HepG2 (cell line): ENCODE measurements at regions not wholly inside any gene's neighbourhood (a gene's known extent, or its start where the extent isn't known, plus 50 kb on each side); places are given as distances from the start of the nearest gene placed in this dataset.

Experiments
- ATAC-seq: fragments of 200-7000 bp; cut with Tn5 transposase; 3 replicates; pipeline ENCODE4 v1.9.1; 2020; ENCODE audit warnings: mild to moderate bottlenecking, moderate library complexity
- BruUV-seq: library from RNA; stranded (reverse); fragments of 400-500 nt; replicated peaks from 2 replicates; lab custom pipeline; 2021; lab: Mats Ljungman, UMichigan
- CTCF ChIA-PET: fragments of 300-600 bp; formaldehyde crosslinking; extraction: SDS; loops from one replicate; lab custom pipeline; 2021; ENCODE audit warnings: low total read pairs, inconsistent platforms, low intra/inter-chr PET ratio; lab: Yijun Ruan, JAX
- POLR2A ChIA-PET: fragments of 350-600 bp; sonication (Branson Sonifier 250); formaldehyde crosslinking; loops from one replicate; lab custom pipeline; 2020; ENCODE audit warnings: antibody characterized with exemption, inconsistent platforms; lab: Yijun Ruan, JAX
- DNase-seq: peaks from one replicate; pipeline ENCODE4 v3.0.0-alpha.2; 2015; ENCODE audit warnings: low spot score
- FAIRE-seq: peaks from 3 replicates; lab custom pipeline; 2011; peaks lifted over from hg19 to GRCh38; lab: Jason Lieb, UNC
- H2AFZ ChIP-seq: one replicate; pipeline ENCODE4 v1.6.1; 2011; ENCODE audit warnings: low read length, inconsistent platforms
- H3K27ac ChIP-seq: fragments of 300-600 bp; 3 replicates; pipeline ENCODE4 v1.8.0; 2011; ENCODE audit warnings: mixed run types, mild to moderate bottlenecking, mixed read lengths, low read length, inconsistent platforms; ENCODE audit not compliant: insufficient read depth; ENCODE audit errors: extremely low read length
- H3K27me3 ChIP-seq, 2 experiments: fragments of 200-600 bp in 1 of 2; 2 replicates in 1 of 2; 3 replicates in 1 of 2; pipeline versions ENCODE4 v1.6.0 to v1.8.0; 2011; ENCODE audit warnings: low read length in 2 of 2, mild to moderate bottlenecking in 2 of 2, moderate library complexity in 2 of 2, inconsistent platforms in 1 of 2; ENCODE audit not compliant: insufficient read depth in 2 of 2, control insufficient read depth in 1 of 2
- H3K36me3 ChIP-seq, 2 experiments: fragments of 200-600 bp in 1 of 2; replicated peaks in 1 of 2; 2 replicates in 1 of 2; 3 replicates in 1 of 2; pipeline versions ENCODE4 v1.5.1 to v1.8.0; 2011; ENCODE audit warnings: low read length in 2 of 2, inconsistent platforms in 1 of 2; ENCODE audit not compliant: insufficient read depth in 2 of 2, control insufficient read depth in 1 of 2
- H3K4me1 ChIP-seq: 2 replicates; pipeline ENCODE4 v1.5.1; 2012; ENCODE audit warnings: low read length, inconsistent platforms; ENCODE audit not compliant: insufficient read depth
- H3K4me2 ChIP-seq: 2 replicates; pipeline ENCODE4 v1.6.0; 2011; ENCODE audit warnings: low read depth, low read length, inconsistent platforms
- H3K4me3 ChIP-seq, 3 experiments: fragments of 200-600 bp in 1 of 3; sonication (generic), shearing (Covaris generic) in 1 of 3; replicated peaks in 1 of 3; 2 replicates each; pipeline ENCODE4 v1.5.1; 2011 to 2016; ENCODE audit warnings: low read length in 3 of 3, inconsistent platforms in 2 of 3, low read depth in 2 of 3, mild to moderate bottlenecking in 2 of 3, control low read depth in 1 of 3, mixed read lengths in 1 of 3; ENCODE audit not compliant: insufficient read depth in 1 of 3
- H3K79me2 ChIP-seq: one replicate; pipeline ENCODE4 v1.6.1; 2011; ENCODE audit warnings: low read length, inconsistent platforms; ENCODE audit not compliant: insufficient read depth
- H3K9ac ChIP-seq: 2 replicates; pipeline ENCODE4 v1.6.0; 2011; ENCODE audit warnings: mild to moderate bottlenecking, low read depth, low read length, inconsistent platforms; ENCODE audit not compliant: insufficient read depth
- H3K9me3 ChIP-seq: 2 replicates; pipeline ENCODE4 v1.5.1; 2012; ENCODE audit warnings: mild to moderate bottlenecking, low read length
- H4K20me1 ChIP-seq: 2 replicates; pipeline ENCODE4 v1.6.0; 2011; ENCODE audit warnings: inconsistent platforms, mild to moderate bottlenecking, low read length, moderate library complexity; ENCODE audit not compliant: insufficient read depth
- ATM ChIP-seq: fragments of 450-650 bp; IDR thresholded peaks from 2 replicates; pipeline ENCODE4 v1.7.1; 2017; ENCODE audit warnings: mild to moderate bottlenecking, borderline replicate concordance
- FLYWCH1 ChIP-seq: sonication (generic); formaldehyde crosslinking; IDR thresholded peaks from 2 replicates; pipeline ENCODE4 v1.8.1; 2023; ENCODE audit warnings: mild to moderate bottlenecking, missing genetic modification reagents
- FOXA1 ChIP-seq, 2 experiments: fragments of 450-650 bp in 1 of 2; sonication (generic) in 1 of 2; formaldehyde crosslinking in 1 of 2; IDR thresholded peaks; 2 replicates each; pipeline versions ENCODE4 v1.4.0 to v1.6.1; 2016 to 2020; ENCODE audit warnings: missing genetic modification reagents in 1 of 2
- HNRNPL ChIP-seq: fragments of 200-400 bp; formaldehyde crosslinking; IDR thresholded peaks from 2 replicates; pipeline ENCODE4 v1.6.1; 2017; ENCODE audit warnings: mild to moderate bottlenecking, low read depth, low read length
- KLF16 ChIP-seq, 2 experiments: sonication (generic) in 1 of 2; formaldehyde crosslinking in 1 of 2; IDR thresholded peaks; 2 replicates each; pipeline versions ENCODE4 v1.6.1 to v1.8.0; 2016 to 2023; ENCODE audit warnings: missing genetic modification reagents in 2 of 2, missing compliant biosample characterization in 1 of 2
- MIER3 ChIP-seq: IDR thresholded peaks from 2 replicates; pipeline ENCODE4 v1.6.1; 2016; ENCODE audit warnings: missing compliant biosample characterization, borderline replicate concordance
- NFE2L2 ChIP-seq: fragments of 150-350 bp; IDR thresholded peaks from 2 replicates; pipeline ENCODE4 v1.6.1; 2014; ENCODE audit warnings: low read length
- RBAK ChIP-seq: sonication (generic); formaldehyde crosslinking; IDR thresholded peaks from 2 replicates; pipeline ENCODE4 v1.5.1; 2020; ENCODE audit warnings: mild to moderate bottlenecking, missing genetic modification reagents
- RBM39 ChIP-seq: fragments of 200-400 bp; formaldehyde crosslinking; IDR thresholded peaks from one replicate; pipeline ENCODE4 v1.6.1; 2018; ENCODE audit warnings: antibody characterized with exemption, mild to moderate bottlenecking, low read depth, low read length; ENCODE audit not compliant: poor library complexity, severe bottlenecking
- SIX1 ChIP-seq: sonication (generic); formaldehyde crosslinking; IDR thresholded peaks from 2 replicates; pipeline ENCODE4 v1.4.0; 2020; ENCODE audit warnings: missing genetic modification reagents, borderline replicate concordance
- ZBTB38 ChIP-seq: sonication (generic); formaldehyde crosslinking; IDR thresholded peaks from 2 replicates; pipeline ENCODE4 v1.5.1; 2020; ENCODE audit warnings: mild to moderate bottlenecking, missing genetic modification reagents
- ZNF180 ChIP-seq: sonication (generic); formaldehyde crosslinking; IDR thresholded peaks from 2 replicates; pipeline ENCODE4 v1.4.0; 2020; ENCODE audit warnings: low read depth, missing genetic modification reagents, borderline replicate concordance
- ZNF350 ChIP-seq: sonication (generic); formaldehyde crosslinking; IDR thresholded peaks from 2 replicates; pipeline ENCODE4 v1.4.0; 2020; ENCODE audit warnings: mild to moderate bottlenecking, low read depth, missing genetic modification reagents, borderline replicate concordance
- ZNF569 ChIP-seq: sonication (generic); formaldehyde crosslinking; IDR thresholded peaks from 2 replicates; pipeline ENCODE4 v1.5.0; 2020; ENCODE audit warnings: mild to moderate bottlenecking, missing genetic modification reagents, moderate library complexity, borderline replicate concordance
- ZNF878 ChIP-seq: sonication (generic); formaldehyde crosslinking; IDR thresholded peaks from 2 replicates; pipeline ENCODE4 v1.8.1; 2023; ENCODE audit warnings: mild to moderate bottlenecking, missing genetic modification reagents, moderate library complexity
- WGBS: methylation state at CpG from one replicate; pipeline ENCODE4 v1.1.6; 2017; ENCODE audit warnings: low lambda C conversion rate; 5-methylcytosine and 5-hydroxymethylcytosine counted together
- in situ Hi-C: cut with HindIII; loops from 2 replicates; pipeline ENCODE4 v1.10.0; 2017; ENCODE audit warnings: low pct_unique_long_range_greater_than_20kb; ENCODE audit not compliant: extremely low pct_ligation_motif_present
- intact Hi-C: fragments of 100-400 bp; cut with micrococcal nuclease; formaldehyde crosslinking; loops from one replicate; pipeline ENCODE4 v1.10.0; 2022; ENCODE audit not compliant: unreplicated experiment

GRCh38 chr7:51827631-51828030 lies 511.0 kb upstream of the COBL start:
- Histone ChIP-seq H3K9ac (no peak overlapping the region), H3K4me1 (no peaks in the 10 kb centered on the region), H4K20me1 (no peaks in the 10 kb centered on the region), H3K4me3 (no peak overlapping the region), H3K4me2 (no peak overlapping the region), H3K79me2 (no peaks in the 10 kb centered on the region), H3K36me3 (no peaks in the 10 kb centered on the region), H3K27me3 (no peaks in the 10 kb centered on the region), H3K27ac (no peak overlapping the region), H3K9me3 (no peaks in the 10 kb centered on the region), H2AFZ (no peak overlapping the region)
- CTCF ChIA-PET: no interaction called here
- intact Hi-C loops (no loop called here), in situ Hi-C loops (no loop called here)
- TF ChIP-seq KLF16 (CRISPR knock-in tag; IDR thresholded peaks at IDR 0.05): no peak
- TF ChIP-seq ZBTB38 (CRISPR knock-in tag): no peak
- TF ChIP-seq HNRNPL: no peak
- no peak for TF ChIP-seq ZNF569 (CRISPR knock-in tag)
- TF ChIP-seq SIX1: no peak
- no peak for TF ChIP-seq ZNF878
- TF ChIP-seq ZNF350 (CRISPR knock-in tag): no peak
- TF ChIP-seq FLYWCH1 (CRISPR knock-in tag): no peak
- TF ChIP-seq NFE2L2: no peak
- TF ChIP-seq RBAK (CRISPR knock-in tag): no peak
- no peak for TF ChIP-seq RBM39
- no peak for TF ChIP-seq MIER3 (CRISPR knock-in tag)
- TF ChIP-seq FOXA1 (IDR thresholded peaks at IDR 0.05): no peak
- no peak for TF ChIP-seq FOXA1 (CRISPR knock-in tag; IDR thresholded peaks at IDR 0.05)
- TF ChIP-seq ATM: no peak
- no peak for TF ChIP-seq ZNF180
- POLR2A ChIA-PET: no interaction called here
- FAIRE-seq (no peak), ATAC-seq (no peak), DNase-seq (no peak)
- no TSS peak for BruUV-seq
- 2% methylated on average over 2 of the region's 2 CpGs for WGBS
